HS-27A (cell line): ENCODE measurements at regions not wholly inside any gene's neighbourhood (a gene's known extent, or its start where the extent isn't known, plus 50 kb on each side); places are given as distances from the start of the nearest gene placed in this dataset.

ENCODE experiments used
- DNase-seq: peaks from one replicate; pipeline ENCODE4 v3.0.0-alpha.2; 2012; ENCODE audit warnings: low read depth, missing footprints

- DNase-seq = no peak
These were observed 378.9 kb downstream of the PMP22 start for GRCh38 chr17:14886200-14886739.

- DNase-seq = no peak
These were observed 383.0 kb downstream of the PMP22 start for GRCh38 chr17:14882131-14882530.

- DNase-seq = no peak
These were observed 389.3 kb downstream of the PMP22 start for GRCh38 chr17:14875557-14876412.

- DNase-seq = no peak
These were observed 391.1 kb downstream of the PMP22 start for GRCh38 chr17:14873996-14874395.

- no peak for DNase-seq
These were observed 391.6 kb downstream of the PMP22 start for GRCh38 chr17:14873540-14873939.

GRCh38 chr17:14871921-14872320, 393.2 kb downstream of the PMP22 start:
- DNase-seq = no peak

- no peak for DNase-seq
These were observed 398.9 kb downstream of the PMP22 start for GRCh38 chr17:14866266-14866665.

GRCh38 chr17:14864127-14864526, 401.0 kb downstream of the PMP22 start:
- no peak for DNase-seq

GRCh38 chr17:14859542-14859941, 405.6 kb downstream of the PMP22 start:
- DNase-seq = no peak

- DNase-seq = no peak
These were observed 408.9 kb downstream of the PMP22 start for GRCh38 chr17:14856176-14856575.

GRCh38 chr17:14854691-14855090, 410.4 kb downstream of the PMP22 start:
- DNase-seq = no peak

- DNase-seq = no peak
These were observed 419.4 kb downstream of the PMP22 start for GRCh38 chr17:14845591-14846281.

GRCh38 chr17:14843086-14843795, 421.9 kb downstream of the PMP22 start:
- DNase-seq = no peak

- peak; percentile 89 for DNase-seq
These were observed 424.4 kb downstream of the PMP22 start for GRCh38 chr17:14840616-14841231.

GRCh38 chr17:14838567-14838966, 426.6 kb downstream of the PMP22 start:
- no peak for DNase-seq

GRCh38 chr17:14833201-14833785, 431.8 kb downstream of the PMP22 start:
- no peak for DNase-seq

- DNase-seq = no peak
These were observed 433.6 kb downstream of the PMP22 start for GRCh38 chr17:14831491-14831890.

- DNase-seq = no peak
These were observed 437.7 kb downstream of the PMP22 start for GRCh38 chr17:14827396-14827919.

GRCh38 chr17:14826358-14826757, 438.8 kb downstream of the PMP22 start:
- DNase-seq = no peak

- DNase-seq = no peak
These were observed 446.7 kb downstream of the PMP22 start for GRCh38 chr17:14818469-14818868.

GRCh38 chr17:14815079-14815478, 450.0 kb downstream of the PMP22 start:
- no peak for DNase-seq
